Upper lobe of left lung (tissue), 4 donors: ENCODE measurements at regions not wholly inside any gene's neighbourhood (a gene's known extent, or its start where the extent isn't known, plus 50 kb on each side); places are given as distances from the start of the nearest gene placed in this dataset.

Experiments used
- EP300 ChIP-seq, 4 donors: sonication (generic); formaldehyde crosslinking; IDR thresholded peaks; one replicate each; pipeline ENCODE4 v1.5.1; 2017; ENCODE audit warnings: antibody characterized with exemption in 4 of 4, control low read depth in 2 of 4
- POLR2A ChIP-seq, 4 donors: fragments of 450-650 bp; IDR thresholded peaks; one replicate each; pipeline ENCODE4 v1.5.1; 2016 to 2017; ENCODE audit warnings: antibody characterized with exemption in 4 of 4, mild to moderate bottlenecking in 2 of 4
- TF ChIP-seq, protein P1 (sequence below), 6 experiments: fragments of 450-650 bp in 4 of 6; fragments of 200-600 bp in 2 of 6; sonication (generic) in 2 of 6; IDR thresholded peaks; one replicate each; pipeline ENCODE4 v1.5.1; 2016 to 2019; ENCODE audit warnings: antibody characterized with exemption in 6 of 6

DNA sequence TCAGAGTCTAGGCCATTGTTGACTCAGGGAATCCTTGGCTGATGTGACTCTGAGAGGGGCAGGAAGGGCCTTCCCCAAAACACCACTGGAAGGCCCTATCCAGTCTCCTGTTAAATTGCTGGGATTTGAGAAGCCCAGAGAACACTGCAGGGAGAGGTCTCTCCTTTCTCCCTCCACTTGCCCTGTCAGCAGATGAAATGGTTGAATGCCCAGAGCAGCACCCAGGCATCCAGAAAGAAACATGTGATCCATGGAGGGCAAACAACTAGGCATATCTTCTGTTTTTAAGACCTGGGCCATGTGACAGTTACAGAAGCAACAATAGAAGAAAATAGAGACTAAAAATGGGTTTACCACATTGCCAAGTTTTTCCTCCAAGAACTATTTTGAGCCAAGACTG lies 291.1 kb downstream of the QDPR start:
- TF ChIP-seq, protein P1, sequence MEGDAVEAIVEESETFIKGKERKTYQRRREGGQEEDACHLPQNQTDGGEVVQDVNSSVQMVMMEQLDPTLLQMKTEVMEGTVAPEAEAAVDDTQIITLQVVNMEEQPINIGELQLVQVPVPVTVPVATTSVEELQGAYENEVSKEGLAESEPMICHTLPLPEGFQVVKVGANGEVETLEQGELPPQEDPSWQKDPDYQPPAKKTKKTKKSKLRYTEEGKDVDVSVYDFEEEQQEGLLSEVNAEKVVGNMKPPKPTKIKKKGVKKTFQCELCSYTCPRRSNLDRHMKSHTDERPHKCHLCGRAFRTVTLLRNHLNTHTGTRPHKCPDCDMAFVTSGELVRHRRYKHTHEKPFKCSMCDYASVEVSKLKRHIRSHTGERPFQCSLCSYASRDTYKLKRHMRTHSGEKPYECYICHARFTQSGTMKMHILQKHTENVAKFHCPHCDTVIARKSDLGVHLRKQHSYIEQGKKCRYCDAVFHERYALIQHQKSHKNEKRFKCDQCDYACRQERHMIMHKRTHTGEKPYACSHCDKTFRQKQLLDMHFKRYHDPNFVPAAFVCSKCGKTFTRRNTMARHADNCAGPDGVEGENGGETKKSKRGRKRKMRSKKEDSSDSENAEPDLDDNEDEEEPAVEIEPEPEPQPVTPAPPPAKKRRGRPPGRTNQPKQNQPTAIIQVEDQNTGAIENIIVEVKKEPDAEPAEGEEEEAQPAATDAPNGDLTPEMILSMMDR (IDR thresholded peaks at IDR 0.05): no peak
- no peak for TF ChIP-seq POLR2A (IDR thresholded peaks at IDR 0.05)
- no peak for TF ChIP-seq EP300 (IDR thresholded peaks at IDR 0.05)
